Trophoblast cell (in vitro differentiated cells and primary cell): ENCODE measurements at regions not wholly inside any gene's neighbourhood (a gene's known extent, or its start where the extent isn't known, plus 50 kb on each side); places are given as distances from the start of the nearest gene placed in this dataset.

Source experiments
- DNase-seq, 2 donors: peaks; one replicate each; pipeline ENCODE4 v3.0.0-alpha.2; 2016
- H2AFZ ChIP-seq: 2 replicates; pipeline ENCODE4 v1.6.1; 2013; ENCODE audit warnings: low read length, moderate library complexity, mild to moderate bottlenecking; ENCODE audit not compliant: insufficient read depth, poor library complexity
- H2AK5ac ChIP-seq: 2 replicates; pipeline ENCODE4 v1.6.1; 2013; ENCODE audit warnings: mild to moderate bottlenecking, low read length
- H2BK120ac ChIP-seq: 2 replicates; pipeline ENCODE4 v1.6.1; 2013; ENCODE audit warnings: low read length, mild to moderate bottlenecking, moderate library complexity; ENCODE audit not compliant: insufficient read depth, poor library complexity
- H2BK12ac ChIP-seq: 2 replicates; pipeline ENCODE4 v1.6.1; 2013; ENCODE audit warnings: mild to moderate bottlenecking, low read length, moderate library complexity
- H2BK5ac ChIP-seq: 2 replicates; pipeline ENCODE4 v1.6.1; 2013; ENCODE audit warnings: low read length, low read depth, moderate library complexity, mild to moderate bottlenecking; ENCODE audit not compliant: poor library complexity
- H3K14ac ChIP-seq: 2 replicates; pipeline ENCODE4 v1.6.1; 2013; ENCODE audit warnings: mild to moderate bottlenecking, low read length
- H3K18ac ChIP-seq: 2 replicates; pipeline ENCODE4 v1.6.1; 2013; ENCODE audit warnings: mild to moderate bottlenecking, low read length
- H3K23ac ChIP-seq: 2 replicates; pipeline ENCODE4 v1.6.1; 2013; ENCODE audit warnings: low read length
- H3K27ac ChIP-seq: 2 replicates; pipeline ENCODE4 v1.5.1; 2013; ENCODE audit warnings: low read depth, mild to moderate bottlenecking, inconsistent platforms, low read length, moderate library complexity
- H3K27me3 ChIP-seq: 2 replicates; pipeline ENCODE4 v1.6.1; 2013; ENCODE audit warnings: inconsistent platforms, mild to moderate bottlenecking, low read length, moderate library complexity; ENCODE audit not compliant: insufficient read depth
- H3K36me3 ChIP-seq, 2 experiments: 1 replicate in 1 of 2; 2 replicates in 1 of 2; pipeline ENCODE4 v1.6.1; 2013; ENCODE audit warnings: low read length in 2 of 2, mild to moderate bottlenecking in 2 of 2, moderate library complexity in 1 of 2; ENCODE audit not compliant: insufficient read depth in 2 of 2, control insufficient read depth in 1 of 2
- H3K4ac ChIP-seq: 2 replicates; pipeline ENCODE4 v1.6.1; 2013; ENCODE audit warnings: low read depth, mild to moderate bottlenecking, low read length, moderate library complexity
- H3K4me1 ChIP-seq, 2 experiments: 1 replicate in 1 of 2; 2 replicates in 1 of 2; pipeline ENCODE4 v1.6.1; 2013; ENCODE audit warnings: low read length in 2 of 2, mild to moderate bottlenecking in 2 of 2, moderate library complexity in 1 of 2; ENCODE audit not compliant: insufficient read depth in 2 of 2, control insufficient read depth in 1 of 2
- H3K4me2 ChIP-seq: 2 replicates; pipeline ENCODE4 v1.6.1; 2013; ENCODE audit warnings: inconsistent platforms, mild to moderate bottlenecking, low read length, moderate library complexity
- H3K4me3 ChIP-seq: 2 replicates; pipeline ENCODE4 v1.5.1; 2013; ENCODE audit warnings: mild to moderate bottlenecking, low read depth, low read length, inconsistent platforms
- H3K79me1 ChIP-seq: one replicate; pipeline ENCODE4 v1.6.1; 2013; ENCODE audit warnings: low read length
- H3K79me2 ChIP-seq: 2 replicates; pipeline ENCODE4 v1.6.1; 2013; ENCODE audit warnings: low read length, mild to moderate bottlenecking; ENCODE audit not compliant: control insufficient read depth, insufficient read depth, poor library complexity
- H3K9ac ChIP-seq: 2 replicates; pipeline ENCODE4 v1.6.1; 2013; ENCODE audit warnings: mild to moderate bottlenecking, low read length
- H3K9me3 ChIP-seq: 2 replicates; pipeline ENCODE4 v1.6.1; 2013; ENCODE audit warnings: low read depth, mild to moderate bottlenecking, control low read depth, inconsistent platforms, low read length; ENCODE audit not compliant: insufficient read depth
- H4K12ac ChIP-seq: 2 replicates; pipeline ENCODE4 v1.6.1; 2013; ENCODE audit warnings: low read depth, mild to moderate bottlenecking, low read length, moderate library complexity
- H4K8ac ChIP-seq: 2 replicates; pipeline ENCODE4 v1.6.1; 2013; ENCODE audit warnings: low read depth, mild to moderate bottlenecking, low read length, moderate library complexity
- H4K91ac ChIP-seq: one replicate; pipeline ENCODE4 v1.6.1; 2013; ENCODE audit warnings: low read depth, mild to moderate bottlenecking, low read length, moderate library complexity
- WGBS: extraction: QIAGEN DNeasy Blood & Tissue Kit; methylation state at CpG from one replicate; pipeline ENCODE4 v1.1.7; 2013; ENCODE audit warnings: missing lambda C conversion rate; ENCODE audit not compliant: insufficient read length, insufficient coverage; ENCODE audit errors: extremely low coverage; 5-methylcytosine and 5-hydroxymethylcytosine counted together

GRCh38 chr5:104977529-104977928 lies 1414.9 kb upstream of the NUDT12 start:
- Histone ChIP-seq H2BK5ac (no peak overlapping the region), H2AFZ (no peak overlapping the region), H3K27ac (no peak overlapping the region), H3K18ac (no peak overlapping the region), H3K79me1 (no peaks in the 10 kb centered on the region), H2BK12ac (no peak overlapping the region), H3K9me3 (no peaks in the 10 kb centered on the region), H4K91ac (no peak overlapping the region), H3K27me3 (no peaks in the 10 kb centered on the region), H3K23ac (no peak overlapping the region), H4K8ac (no peak overlapping the region), H3K36me3 (no peaks in the 10 kb centered on the region), H2AK5ac (no peak overlapping the region), H3K4me3 (no peak overlapping the region), H2BK120ac (no peak overlapping the region), H3K4me2 (no peak overlapping the region), H3K4ac (no peak overlapping the region), H3K9ac (no peak overlapping the region), H4K12ac (no peak overlapping the region), H3K79me2 (no peaks in the 10 kb centered on the region), H3K14ac (no peak overlapping the region), H3K4me1 (no peaks in the 10 kb centered on the region)
- DNase-seq = no peak
- WGBS = no CpG with 5 or more reads among the region's 2 CpGs

DNA sequence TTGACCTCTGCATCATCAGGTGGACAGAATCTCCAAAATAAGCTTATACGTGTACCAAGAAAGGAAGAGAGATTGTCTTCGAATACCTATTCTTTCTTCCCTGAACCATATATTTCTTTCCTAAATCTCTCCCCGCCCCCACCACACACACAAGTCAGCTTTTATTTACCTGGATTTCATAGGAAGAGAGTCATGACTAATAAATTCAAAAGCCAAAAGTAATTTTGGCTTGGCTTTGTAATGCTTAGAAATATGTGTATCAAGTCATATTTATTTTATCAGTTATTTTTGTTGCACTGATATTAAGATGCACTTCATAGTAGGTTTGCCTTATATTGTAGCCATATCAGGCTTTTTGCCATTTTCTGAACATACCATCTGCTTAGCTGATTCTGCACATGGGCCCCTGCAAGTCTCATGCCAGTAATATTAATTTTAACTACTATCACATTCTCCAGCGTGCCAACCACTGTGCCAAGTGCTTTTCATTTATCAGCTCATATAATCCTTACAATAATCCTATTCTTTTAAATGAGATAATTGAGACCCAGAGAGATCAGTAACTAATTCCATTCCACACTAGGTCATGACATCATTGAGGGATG lies 1405.3 kb upstream of the NUDT12 start:
- H3K4me2 ChIP-seq = no peak overlapping the region

GRCh38 chr5:104965006-104965405 lies 1402.4 kb upstream of the NUDT12 start:
- no peak overlapping the region for H4K12ac ChIP-seq
- no peak overlapping the region for H2AK5ac ChIP-seq
- H3K4me3 ChIP-seq = no peak overlapping the region
- H3K79me2 ChIP-seq = no peaks in the 10 kb centered on the region
- H3K4me1 ChIP-seq = no peaks in the 10 kb centered on the region
- H3K27ac ChIP-seq = no peak overlapping the region
- H3K9me3 ChIP-seq = no peaks in the 10 kb centered on the region
- H3K36me3 ChIP-seq = no peaks in the 10 kb centered on the region
- H3K9ac ChIP-seq = no peak overlapping the region
- no CpG with 5 or more reads among the region's 1 CpG for WGBS
- H3K4ac ChIP-seq = no peak overlapping the region
- H3K27me3 ChIP-seq = no peaks in the 10 kb centered on the region
- H3K79me1 ChIP-seq = no peaks in the 10 kb centered on the region
- no peak for DNase-seq
- H2BK120ac ChIP-seq = no peak overlapping the region
- H4K8ac ChIP-seq = no peak overlapping the region
- no peak overlapping the region for H2AFZ ChIP-seq
- H2BK5ac ChIP-seq = no peak overlapping the region
- H3K14ac ChIP-seq = no peak overlapping the region
- H3K23ac ChIP-seq = no peak overlapping the region
- H3K4me2 ChIP-seq = no peak overlapping the region
- H2BK12ac ChIP-seq = no peak overlapping the region
- no peak overlapping the region for H3K18ac ChIP-seq
- no peak overlapping the region for H4K91ac ChIP-seq

More for the DNA sequence above, 1405.3 kb upstream of the NUDT12 start:
- no peaks in the 10 kb centered on the region for H3K36me3 ChIP-seq
- no peak overlapping the region for H2AFZ ChIP-seq
- no peaks in the 10 kb centered on the region for H3K9me3 ChIP-seq
- no peak overlapping the region for H3K18ac ChIP-seq
- H3K27me3 ChIP-seq = no peaks in the 10 kb centered on the region
- H4K12ac ChIP-seq = no peak overlapping the region
- no peak overlapping the region for H3K4ac ChIP-seq
- H3K14ac ChIP-seq = no peak overlapping the region
- H4K8ac ChIP-seq = no peak overlapping the region
- H3K23ac ChIP-seq = no peak overlapping the region
- H4K91ac ChIP-seq = no peak overlapping the region
- no peak overlapping the region for H3K9ac ChIP-seq
- H3K79me1 ChIP-seq = no peaks in the 10 kb centered on the region
- no peak for DNase-seq
- H2BK12ac ChIP-seq = no peak overlapping the region
- 100% methylated on average over 1 of the region's 4 CpGs for WGBS
- H2BK5ac ChIP-seq = no peak overlapping the region
- no peaks in the 10 kb centered on the region for H3K79me2 ChIP-seq
- H3K4me3 ChIP-seq = no peak overlapping the region
- H2AK5ac ChIP-seq = no peak overlapping the region
- no peaks in the 10 kb centered on the region for H3K4me1 ChIP-seq
- H2BK120ac ChIP-seq = no peak overlapping the region
- no peak overlapping the region for H3K27ac ChIP-seq

DNA sequence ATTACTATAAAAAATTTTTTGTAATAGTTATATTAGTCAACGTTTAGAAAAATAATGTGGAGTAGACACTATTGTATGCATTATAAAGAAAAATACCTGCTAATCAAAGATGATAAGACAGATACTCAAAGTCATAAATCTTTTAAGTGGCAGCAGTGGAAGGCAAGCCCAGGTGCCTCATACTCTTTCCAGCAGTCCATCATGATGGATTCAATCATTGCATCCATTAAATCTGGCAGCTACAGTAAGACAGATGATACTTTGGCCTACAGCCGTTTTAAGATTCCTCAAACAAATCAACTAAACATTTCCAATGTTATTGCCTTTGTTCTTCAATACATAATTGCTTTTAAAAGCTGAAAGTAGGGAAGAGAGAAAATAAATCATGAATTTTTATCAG lies 1392.9 kb upstream of the NUDT12 start:
- no peak overlapping the region for H4K8ac ChIP-seq

More for the DNA sequence above, 1392.9 kb upstream of the NUDT12 start:
- H3K4me3 ChIP-seq = no peak overlapping the region
- H2BK120ac ChIP-seq = no peak overlapping the region
- H3K18ac ChIP-seq = no peak overlapping the region
- H2AK5ac ChIP-seq = no peak overlapping the region
- DNase-seq = no peak
- no peak overlapping the region for H3K9ac ChIP-seq
- H3K9me3 ChIP-seq = peaks cover 2% of the 10 kb centered on the region
- no peak overlapping the region for H2BK12ac ChIP-seq
- H3K79me2 ChIP-seq = no peaks in the 10 kb centered on the region
- H3K4me2 ChIP-seq = no peak overlapping the region
- no peaks in the 10 kb centered on the region for H3K79me1 ChIP-seq
- H3K36me3 ChIP-seq = peaks cover 0 to 2% of the 10 kb centered on the region in 2 experiments
- H3K4me1 ChIP-seq = no peaks in the 10 kb centered on the region
- no peak overlapping the region for H3K27ac ChIP-seq
- H3K23ac ChIP-seq = no peak overlapping the region
- no peaks in the 10 kb centered on the region for H3K27me3 ChIP-seq
- H3K14ac ChIP-seq = no peak overlapping the region
- H2AFZ ChIP-seq = no peak overlapping the region
- H3K4ac ChIP-seq = no peak overlapping the region
- H4K12ac ChIP-seq = no peak overlapping the region
- no peak overlapping the region for H2BK5ac ChIP-seq
- no peak overlapping the region for H4K91ac ChIP-seq
- WGBS = no CpG with 5 or more reads among the region's 2 CpGs
